ENCODE measurements at regions not wholly inside any gene's neighbourhood (a gene's known extent, or its start where the extent isn't known, plus 50 kb on each side); places are given as distances from the start of the nearest gene placed in this dataset.

- no peaks in the 10 kb centered on the region for H3K9me3 ChIP-seq (ENCODE audit: insufficient read depth, low read depth, low read length)
- no peak overlapping the region for H2AFZ ChIP-seq (ENCODE audit: low read depth, low read length)
- FAIRE-seq (no peak), DNase-seq (ENCODE audit: low read depth) (no peak)
- no peak overlapping the region for H3K27ac Mint-ChIP-seq (ENCODE audit: unreplicated experiment)
- no peaks in the 10 kb centered on the region for H3K36me3 Mint-ChIP-seq (ENCODE audit: low read depth, unreplicated experiment)
- no peaks in the 10 kb centered on the region for H3K27me3 ChIP-seq (ENCODE audit: insufficient read depth, low read length)
- H3K4me2 ChIP-seq (ENCODE audit: low read length), result no peak overlapping the region
- H3K27me3 Mint-ChIP-seq (ENCODE audit: low read depth, unreplicated experiment), result no peaks in the 10 kb centered on the region
- no peak overlapping the region for H3K4me3 Mint-ChIP-seq (ENCODE audit: unreplicated experiment)
- no peak overlapping the region for H3K4me3 ChIP-seq (ENCODE audit: insufficient read depth, low read depth, low read length)
- TF ChIP-seq, protein P1, sequence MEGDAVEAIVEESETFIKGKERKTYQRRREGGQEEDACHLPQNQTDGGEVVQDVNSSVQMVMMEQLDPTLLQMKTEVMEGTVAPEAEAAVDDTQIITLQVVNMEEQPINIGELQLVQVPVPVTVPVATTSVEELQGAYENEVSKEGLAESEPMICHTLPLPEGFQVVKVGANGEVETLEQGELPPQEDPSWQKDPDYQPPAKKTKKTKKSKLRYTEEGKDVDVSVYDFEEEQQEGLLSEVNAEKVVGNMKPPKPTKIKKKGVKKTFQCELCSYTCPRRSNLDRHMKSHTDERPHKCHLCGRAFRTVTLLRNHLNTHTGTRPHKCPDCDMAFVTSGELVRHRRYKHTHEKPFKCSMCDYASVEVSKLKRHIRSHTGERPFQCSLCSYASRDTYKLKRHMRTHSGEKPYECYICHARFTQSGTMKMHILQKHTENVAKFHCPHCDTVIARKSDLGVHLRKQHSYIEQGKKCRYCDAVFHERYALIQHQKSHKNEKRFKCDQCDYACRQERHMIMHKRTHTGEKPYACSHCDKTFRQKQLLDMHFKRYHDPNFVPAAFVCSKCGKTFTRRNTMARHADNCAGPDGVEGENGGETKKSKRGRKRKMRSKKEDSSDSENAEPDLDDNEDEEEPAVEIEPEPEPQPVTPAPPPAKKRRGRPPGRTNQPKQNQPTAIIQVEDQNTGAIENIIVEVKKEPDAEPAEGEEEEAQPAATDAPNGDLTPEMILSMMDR (IDR thresholded peaks at IDR 0.05; ENCODE audit: insufficient read depth, low read depth, low read length), result no peak
- TF ChIP-seq EZH2 (IDR thresholded peaks at IDR 0.05; ENCODE audit: insufficient read depth, low read length), result no peak
- no peak overlapping the region for H3K27ac ChIP-seq (ENCODE audit: low read depth, low read length)
- no peaks in the 10 kb centered on the region for H3K79me2 ChIP-seq (ENCODE audit: insufficient read depth, low read length)
- H4K20me1 ChIP-seq (ENCODE audit: insufficient read depth, low read length), result no peaks in the 10 kb centered on the region
- no peak overlapping the region for H3K9ac ChIP-seq (ENCODE audit: low read length)
- H3K4me1 ChIP-seq (ENCODE audit: insufficient read depth, low read length), result peaks cover 30% of the 10 kb centered on the region
- no peaks in the 10 kb centered on the region for H3K36me3 ChIP-seq (ENCODE audit: insufficient read depth, low read length)
- H3K9me3 Mint-ChIP-seq (ENCODE audit: unreplicated experiment), result peaks cover 5% of the 10 kb centered on the region
- peaks cover 28% of the 10 kb centered on the region for H3K4me1 Mint-ChIP-seq (ENCODE audit: low read depth, unreplicated experiment)
These were observed 99.8 kb downstream of the ARRDC3 start for GRCh38 chr5:91283326-91283725.

- Histone ChIP-seq H2AFZ (ENCODE audit: low read depth, low read length) (no peak overlapping the region), H4K20me1 (ENCODE audit: insufficient read depth, low read length) (no peaks in the 10 kb centered on the region), H3K79me2 (ENCODE audit: insufficient read depth, low read length) (no peaks in the 10 kb centered on the region), H3K27ac (ENCODE audit: low read depth, low read length) (peak overlapping the region; percentile 97), H3K36me3 (ENCODE audit: insufficient read depth, low read length) (no peaks in the 10 kb centered on the region), H3K9ac (ENCODE audit: low read length) (no peak overlapping the region), H3K4me2 (ENCODE audit: low read length) (no peak overlapping the region), H3K4me3 (ENCODE audit: insufficient read depth, low read depth, low read length) (no peak overlapping the region), H3K27me3 (ENCODE audit: insufficient read depth, low read length) (no peaks in the 10 kb centered on the region), H3K9me3 (ENCODE audit: insufficient read depth, low read depth, low read length) (no peaks in the 10 kb centered on the region), H3K4me1 (ENCODE audit: insufficient read depth, low read length) (peaks cover 30% of the 10 kb centered on the region)
- no peak for DNase-seq (ENCODE audit: low read depth)
- Mint-ChIP-seq H3K36me3 (ENCODE audit: low read depth, unreplicated experiment) (no peaks in the 10 kb centered on the region), H3K27ac (ENCODE audit: unreplicated experiment) (peak overlapping the region; percentile 50), H3K9me3 (ENCODE audit: unreplicated experiment) (peaks cover 5% of the 10 kb centered on the region), H3K4me3 (ENCODE audit: unreplicated experiment) (no peak overlapping the region), H3K4me1 (ENCODE audit: low read depth, unreplicated experiment) (peaks cover 31% of the 10 kb centered on the region), H3K27me3 (ENCODE audit: low read depth, unreplicated experiment) (no peaks in the 10 kb centered on the region)
- FAIRE-seq, result no peak
- TF ChIP-seq EZH2 (IDR thresholded peaks at IDR 0.05; ENCODE audit: insufficient read depth, low read length), result no peak
- TF ChIP-seq, protein P1 (IDR thresholded peaks at IDR 0.05; ENCODE audit: insufficient read depth, low read depth, low read length), result no peak
These were observed 100.9 kb downstream of the ARRDC3 start for GRCh38 chr5:91282210-91282609.

DNA sequence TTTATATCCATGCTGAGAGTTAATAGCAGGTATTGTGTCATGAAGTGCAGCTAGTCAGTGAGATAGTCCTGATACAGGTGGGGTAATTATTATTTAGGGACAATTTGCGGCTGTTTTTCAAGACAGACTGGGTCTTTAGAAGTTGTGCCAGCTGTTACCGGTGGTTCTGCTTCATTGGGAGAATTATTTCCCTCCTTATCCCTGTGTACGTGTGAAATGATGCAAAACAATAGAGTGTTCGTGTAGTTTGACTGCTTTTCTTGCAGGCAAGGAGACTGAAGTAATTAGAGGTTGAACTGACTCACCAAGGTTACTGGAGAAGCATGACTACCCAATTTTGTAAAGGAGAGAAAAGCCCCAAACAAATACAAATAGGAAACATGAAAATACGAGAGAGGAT lies 101.7 kb downstream of the ARRDC3 start:
- Mint-ChIP-seq H3K27ac (ENCODE audit: unreplicated experiment) (peak overlapping the region; percentile 96), H3K27me3 (ENCODE audit: low read depth, unreplicated experiment) (no peaks in the 10 kb centered on the region), H3K9me3 (ENCODE audit: unreplicated experiment) (peaks cover 5% of the 10 kb centered on the region), H3K4me1 (ENCODE audit: low read depth, unreplicated experiment) (peaks cover 33% of the 10 kb centered on the region), H3K36me3 (ENCODE audit: low read depth, unreplicated experiment) (no peaks in the 10 kb centered on the region), H3K4me3 (ENCODE audit: unreplicated experiment) (peak overlapping the region; percentile 58)
- Histone ChIP-seq H2AFZ (ENCODE audit: low read depth, low read length) (peak overlapping the region; percentile 91), H3K9ac (ENCODE audit: low read length) (peak overlapping the region; percentile 88), H3K79me2 (ENCODE audit: insufficient read depth, low read length) (no peaks in the 10 kb centered on the region), H3K4me2 (ENCODE audit: low read length) (peak overlapping the region; percentile 88), H3K4me3 (ENCODE audit: insufficient read depth, low read depth, low read length) (peak overlapping the region; percentile 57), H3K9me3 (ENCODE audit: insufficient read depth, low read depth, low read length) (no peaks in the 10 kb centered on the region), H3K36me3 (ENCODE audit: insufficient read depth, low read length) (no peaks in the 10 kb centered on the region), H4K20me1 (ENCODE audit: insufficient read depth, low read length) (no peaks in the 10 kb centered on the region), H3K27ac (ENCODE audit: low read depth, low read length) (peak overlapping the region; percentile 97), H3K27me3 (ENCODE audit: insufficient read depth, low read length) (no peaks in the 10 kb centered on the region), H3K4me1 (ENCODE audit: insufficient read depth, low read length) (peaks cover 30% of the 10 kb centered on the region)
- TF ChIP-seq, protein P1 (IDR thresholded peaks at IDR 0.05; ENCODE audit: insufficient read depth, low read depth, low read length), result no peak
- no peak for TF ChIP-seq EZH2 (IDR thresholded peaks at IDR 0.05; ENCODE audit: insufficient read depth, low read length)
- DNase-seq (ENCODE audit: low read depth), result peak; percentile 92
- FAIRE-seq, result peak; percentile 80

Measured in astrocyte (in vitro differentiated cells and primary cell).